H9 (cell line): ENCODE measurements at regions not wholly inside any gene's neighbourhood (a gene's known extent, or its start where the extent isn't known, plus 50 kb on each side); places are given as distances from the start of the nearest gene placed in this dataset.

Source experiments
- DNase-seq: peaks from one replicate; pipeline ENCODE4 v3.0.0-alpha.2; 2017
- H2AFZ ChIP-seq: one replicate; pipeline ENCODE4 v1.6.1; 2013; ENCODE audit warnings: mild to moderate bottlenecking, low read length, control low read depth, moderate library complexity
- H2AK5ac ChIP-seq: 2 replicates; pipeline ENCODE4 v1.6.1; 2013; ENCODE audit warnings: low read length, control low read depth, mixed read lengths; ENCODE audit not compliant: insufficient read length
- H2BK120ac ChIP-seq: one replicate; pipeline ENCODE4 v1.6.1; 2013; ENCODE audit warnings: low read depth, mild to moderate bottlenecking, low read length, control low read depth, inconsistent platforms; ENCODE audit not compliant: poor library complexity, severe bottlenecking
- H2BK12ac ChIP-seq: 2 replicates; pipeline ENCODE4 v1.6.1; 2013; ENCODE audit warnings: low read length, control low read depth, mixed read lengths, low read depth; ENCODE audit not compliant: insufficient read length
- H2BK15ac ChIP-seq: 2 replicates; pipeline ENCODE4 v1.6.1; 2013; ENCODE audit warnings: low read depth, low read length, control low read depth
- H2BK20ac ChIP-seq: one replicate; pipeline ENCODE4 v1.6.1; 2013; ENCODE audit warnings: low read depth, mild to moderate bottlenecking, low read length, control low read depth, inconsistent platforms; ENCODE audit not compliant: poor library complexity, severe bottlenecking
- H2BK5ac ChIP-seq: 2 replicates; pipeline ENCODE4 v1.6.1; 2013; ENCODE audit warnings: low read length, control low read depth, mixed read lengths; ENCODE audit not compliant: insufficient read length
- H3K14ac ChIP-seq: 2 replicates; pipeline ENCODE4 v1.6.1; 2013; ENCODE audit warnings: low read length, control low read depth; ENCODE audit not compliant: insufficient read depth
- H3K18ac ChIP-seq: 2 replicates; pipeline ENCODE4 v1.6.1; 2013; ENCODE audit warnings: low read depth, mild to moderate bottlenecking, mixed read lengths, low read length, control low read depth; ENCODE audit not compliant: insufficient read length
- H3K23ac ChIP-seq: 2 replicates; pipeline ENCODE4 v1.6.1; 2013; ENCODE audit warnings: low read length, control low read depth, mixed read lengths, low read depth; ENCODE audit not compliant: insufficient read length
- H3K23me2 ChIP-seq: 2 replicates; pipeline ENCODE4 v1.6.1; 2013; ENCODE audit warnings: low read depth, mild to moderate bottlenecking, mixed read lengths, low read length, control low read depth; ENCODE audit not compliant: insufficient read length, poor library complexity, severe bottlenecking
- H3K27ac ChIP-seq: 2 replicates; pipeline ENCODE4 v1.5.1; 2013; ENCODE audit warnings: low read length, control low read depth, mixed read lengths, low read depth; ENCODE audit not compliant: insufficient read length
- H3K27me3 ChIP-seq: 2 replicates; pipeline ENCODE4 v1.6.1; 2013; ENCODE audit warnings: low read length, control low read depth, inconsistent platforms; ENCODE audit not compliant: insufficient read depth
- H3K4ac ChIP-seq: 2 replicates; pipeline ENCODE4 v1.6.1; 2013; ENCODE audit warnings: low read depth, mild to moderate bottlenecking, control low read depth, inconsistent platforms, low read length, moderate library complexity
- H3K4me1 ChIP-seq: 2 replicates; pipeline ENCODE4 v1.6.1; 2013; ENCODE audit warnings: low read length, control low read depth, inconsistent platforms; ENCODE audit not compliant: insufficient read depth
- H3K4me2 ChIP-seq: 2 replicates; pipeline ENCODE4 v1.6.1; 2013; ENCODE audit warnings: low read length, control low read depth, mixed read lengths; ENCODE audit not compliant: insufficient read length, insufficient read depth
- H3K56ac ChIP-seq: 2 replicates; pipeline ENCODE4 v1.6.1; 2013; ENCODE audit warnings: low read depth, mild to moderate bottlenecking, mixed read lengths, low read length, control low read depth; ENCODE audit not compliant: insufficient read length
- H3K79me1 ChIP-seq: 2 replicates; pipeline ENCODE4 v1.6.1; 2013; ENCODE audit warnings: low read depth, mild to moderate bottlenecking, moderate library complexity, low read length, control low read depth, inconsistent platforms; ENCODE audit not compliant: insufficient read depth, poor library complexity, severe bottlenecking
- H3K79me2 ChIP-seq: 2 replicates; pipeline ENCODE4 v1.6.1; 2013; ENCODE audit warnings: low read length, control low read depth, inconsistent platforms; ENCODE audit not compliant: insufficient read depth
- H3K9ac ChIP-seq: 2 replicates; pipeline ENCODE4 v1.6.1; 2013; ENCODE audit warnings: low read length, control low read depth, mixed read lengths; ENCODE audit not compliant: insufficient read length; ENCODE audit errors: extremely low read depth
- H3K9me3 ChIP-seq: one replicate; pipeline ENCODE4 v1.6.1; 2013; ENCODE audit warnings: low read depth, low read length, inconsistent platforms; ENCODE audit not compliant: control insufficient read depth
- H3T11ph ChIP-seq: one replicate; pipeline ENCODE4 v1.6.1; 2013; ENCODE audit warnings: mild to moderate bottlenecking, low read length, control low read depth, inconsistent platforms
- H4K20me1 ChIP-seq: one replicate; pipeline ENCODE4 v1.6.1; 2013; ENCODE audit not compliant: control insufficient read depth, insufficient read length, insufficient read depth
- H4K5ac ChIP-seq: 2 replicates; pipeline ENCODE4 v1.6.1; 2013; ENCODE audit warnings: low read depth, mild to moderate bottlenecking, mixed read lengths, low read length, control low read depth; ENCODE audit not compliant: insufficient read length
- H4K8ac ChIP-seq: replicated peaks from 2 replicates; pipeline ENCODE4 v1.6.1; 2013; ENCODE audit warnings: low read length, control low read depth, mixed read lengths, low read depth; ENCODE audit not compliant: insufficient read length
- H4K91ac ChIP-seq: 2 replicates; pipeline ENCODE4 v1.6.1; 2013; ENCODE audit warnings: low read depth, mild to moderate bottlenecking, moderate library complexity, mixed read lengths, low read length, control low read depth; ENCODE audit not compliant: insufficient read length
- H3K27ac Mint-ChIP-seq, 3 experiments: 2 replicates in 2 of 3; 3 replicates in 1 of 3; pipeline ENCODE4 v1.8.0; 2020 to 2021; ENCODE audit warnings: mixed read lengths in 3 of 3, mild to moderate bottlenecking in 1 of 3, moderate library complexity in 1 of 3
- H3K27me3 Mint-ChIP-seq: 2 replicates; pipeline ENCODE4 v1.8.0; 2021; ENCODE audit warnings: low read depth, mild to moderate bottlenecking, moderate library complexity, mixed read lengths
- H3K36me3 Mint-ChIP-seq, 3 experiments: 2 replicates in 2 of 3; 3 replicates in 1 of 3; pipeline ENCODE4 v1.8.0; 2020 to 2021; ENCODE audit warnings: low read depth in 3 of 3, mixed read lengths in 3 of 3; ENCODE audit not compliant: insufficient read depth in 1 of 3
- H3K4me1 Mint-ChIP-seq, 2 experiments: 2 replicates each; pipeline ENCODE4 v1.8.0; 2020; ENCODE audit warnings: mixed read lengths in 2 of 2
- H3K4me3 Mint-ChIP-seq, 2 experiments: 2 replicates in 1 of 2; 3 replicates in 1 of 2; pipeline ENCODE4 v1.8.0; 2020 to 2021; ENCODE audit warnings: mild to moderate bottlenecking in 2 of 2, mixed read lengths in 2 of 2, moderate library complexity in 1 of 2
- H3K9me3 Mint-ChIP-seq, 2 experiments: 2 replicates in 1 of 2; 3 replicates in 1 of 2; pipeline ENCODE4 v1.8.0; 2020; ENCODE audit warnings: mild to moderate bottlenecking in 2 of 2, mixed read lengths in 2 of 2, moderate library complexity in 1 of 2
- CTCF ChIP-seq: fragments of 200-600 bp; sonication (generic); conservative IDR thresholded peaks from 3 replicates; pipeline ENCODE4 v1.8.0; 2021; ENCODE audit warnings: antibody characterized with exemption, mild to moderate bottlenecking
- WGBS: extraction: QIAGEN DNeasy Blood & Tissue Kit; methylation state at CpG from one replicate; pipeline ENCODE4 v1.1.7; 2013; ENCODE audit warnings: missing lambda C conversion rate, low lambda C conversion rate, mixed read lengths; ENCODE audit not compliant: insufficient read length; ENCODE audit errors: extremely low coverage; 5-methylcytosine and 5-hydroxymethylcytosine counted together

- Histone ChIP-seq H3T11ph (no peak overlapping the region), H2AFZ (no peak overlapping the region), H3K4ac (no peak overlapping the region), H4K20me1 (no peaks in the 10 kb centered on the region), H3K4me1 (peaks cover 2% of the 10 kb centered on the region; the same call in 1 of the 2 replicates), H4K8ac (no peak overlapping the region), H3K14ac (no peak overlapping the region), H3K9ac (no peak overlapping the region), H2BK20ac (no peak overlapping the region), H3K23ac (no peak overlapping the region), H4K91ac (no peak overlapping the region), H3K79me1 (no peaks in the 10 kb centered on the region), H3K9me3 (no peaks in the 10 kb centered on the region), H3K18ac (no peak overlapping the region), H3K27ac (no peak overlapping the region), H3K27me3 (no peaks in the 10 kb centered on the region), H2BK15ac (no peak overlapping the region), H3K79me2 (no peaks in the 10 kb centered on the region; the same call in 1 of the 2 replicates), H2BK120ac (no peak overlapping the region), H4K5ac (no peak overlapping the region), H2AK5ac (no peak overlapping the region), H3K4me2 (no peak overlapping the region), H3K23me2 (no peaks in the 10 kb centered on the region), H2BK5ac (no peak overlapping the region), H2BK12ac (no peak overlapping the region), H3K56ac (no peak overlapping the region)
- no CpG with 5 or more reads among the region's 3 CpGs for WGBS
- H3K4me3 Mint-ChIP-seq, result no peak overlapping the region
- peaks cover 2 to 5% of the 10 kb centered on the region in 2 experiments; a peak in 3 of 4 replicates for H3K4me1 Mint-ChIP-seq
- no peaks in the 10 kb centered on the region for H3K36me3 Mint-ChIP-seq
- H3K27me3 Mint-ChIP-seq, result no peaks in the 10 kb centered on the region
- H3K27ac Mint-ChIP-seq, result no peak overlapping the region
- no peak for DNase-seq
- no peaks in the 10 kb centered on the region for H3K9me3 Mint-ChIP-seq
- no peak for TF ChIP-seq CTCF
Observed at GRCh38 chr5:145014109-145014508, 821.0 kb downstream of the PRELID2 start.
